ENCODE measurements at regions not wholly inside any gene's neighbourhood (a gene's known extent, or its start where the extent isn't known, plus 50 kb on each side); places are given as distances from the start of the nearest gene placed in this dataset.

DNA sequence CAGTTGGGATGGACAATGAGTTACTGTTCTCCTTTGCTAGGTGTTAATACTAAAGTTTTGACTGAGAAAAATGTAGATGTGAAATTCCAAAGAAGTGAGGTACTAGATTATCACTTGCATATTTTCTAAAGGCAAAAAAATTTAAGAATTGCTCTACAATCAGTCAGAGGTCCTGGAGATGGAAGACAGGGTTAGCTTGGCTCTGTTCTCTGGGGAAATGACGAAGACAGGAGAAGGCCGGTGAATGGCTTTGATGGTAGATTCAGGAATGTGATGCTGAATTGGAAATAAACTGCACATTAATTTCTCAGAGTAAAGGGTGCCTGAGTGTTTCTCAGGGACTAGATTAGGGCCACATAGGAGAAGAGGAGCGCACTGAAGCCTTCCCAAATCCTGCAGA lies 214.0 kb upstream of the LEF1 start:
- no peaks in the 10 kb centered on the region for H3K36me3 ChIP-seq (ENCODE audit: control insufficient read depth, insufficient read depth, low read length)
- no peak overlapping the region for H3K27ac ChIP-seq (ENCODE audit: low read depth, low read length)
- H3K4me3 ChIP-seq (ENCODE audit: low read depth, low read length): no peak overlapping the region
- no peaks in the 10 kb centered on the region for H3K4me1 ChIP-seq (ENCODE audit: control insufficient read depth, insufficient read depth, low read length)
- 100% methylated on average over 2 of the region's 3 CpGs for WGBS (ENCODE audit: insufficient coverage)
- no peak for DNase-seq (ENCODE audit: low read depth in 4 of 6, low spot score in 6 of 6)
- no peaks in the 10 kb centered on the region for H3K9me3 ChIP-seq (ENCODE audit: control insufficient read depth, insufficient read depth, low read length)
- no peaks in the 10 kb centered on the region for H3K27me3 ChIP-seq (ENCODE audit: control insufficient read depth, insufficient read depth, low read length)

DNA sequence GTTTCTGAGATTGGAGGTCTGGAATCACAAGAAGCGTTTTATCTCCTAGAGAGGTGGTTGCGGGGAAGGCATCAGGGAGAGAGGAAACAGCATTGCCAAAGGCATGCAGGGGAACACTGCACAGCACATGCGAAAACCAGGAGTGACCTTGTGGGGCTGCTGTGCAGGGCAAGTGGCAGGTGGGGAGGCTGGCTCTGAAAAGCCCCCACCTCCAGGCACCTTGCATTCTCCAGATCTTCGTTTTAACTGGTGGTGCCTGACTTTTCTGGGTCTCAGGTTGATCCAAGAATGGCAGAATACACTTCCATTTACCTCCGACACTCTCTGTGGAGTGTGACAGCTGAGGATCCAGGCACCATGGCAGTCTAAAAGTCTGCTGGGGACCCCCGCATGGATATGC lies 209.4 kb upstream of the LEF1 start:
- no peak overlapping the region for H3K27ac ChIP-seq (ENCODE audit: low read depth, low read length)
- no peaks in the 10 kb centered on the region for H3K4me1 ChIP-seq (ENCODE audit: control insufficient read depth, insufficient read depth, low read length)
- H3K27me3 ChIP-seq (ENCODE audit: control insufficient read depth, insufficient read depth, low read length): no peaks in the 10 kb centered on the region
- H3K4me3 ChIP-seq (ENCODE audit: low read depth, low read length): no peak overlapping the region
- DNase-seq (ENCODE audit: low read depth in 4 of 6, low spot score in 6 of 6): no peak
- H3K36me3 ChIP-seq (ENCODE audit: control insufficient read depth, insufficient read depth, low read length): no peaks in the 10 kb centered on the region
- no peaks in the 10 kb centered on the region for H3K9me3 ChIP-seq (ENCODE audit: control insufficient read depth, insufficient read depth, low read length)
- WGBS (ENCODE audit: insufficient coverage): 89% methylated on average over 6 of the region's 6 CpGs

DNA sequence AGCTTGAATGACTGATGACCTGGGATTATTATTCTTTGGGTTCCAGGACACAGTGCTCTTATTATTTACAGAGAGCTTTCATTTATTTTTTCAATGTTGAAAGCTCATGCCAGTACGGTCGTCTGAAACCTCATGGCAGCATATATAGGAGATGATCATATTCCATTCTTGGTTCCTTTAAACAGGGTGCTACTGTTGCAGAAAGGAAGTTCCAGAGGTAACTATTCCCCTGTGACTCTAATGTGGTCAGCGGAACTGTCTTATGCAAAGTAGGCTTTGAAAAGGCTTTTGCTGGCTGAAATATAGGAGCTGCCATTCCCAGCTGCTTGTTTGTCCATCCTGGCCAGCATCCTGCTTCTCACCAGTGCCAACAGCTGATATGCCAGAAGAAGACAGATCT lies 208.3 kb upstream of the LEF1 start:
- WGBS (ENCODE audit: insufficient coverage): 72% methylated on average over 3 of the region's 3 CpGs
- no peak overlapping the region for H3K27ac ChIP-seq (ENCODE audit: low read depth, low read length)
- no peak for DNase-seq (ENCODE audit: low read depth in 4 of 6, low spot score in 6 of 6)
- no peaks in the 10 kb centered on the region for H3K4me1 ChIP-seq (ENCODE audit: control insufficient read depth, insufficient read depth, low read length)
- H3K36me3 ChIP-seq (ENCODE audit: control insufficient read depth, insufficient read depth, low read length): no peaks in the 10 kb centered on the region
- no peaks in the 10 kb centered on the region for H3K9me3 ChIP-seq (ENCODE audit: control insufficient read depth, insufficient read depth, low read length)
- H3K4me3 ChIP-seq (ENCODE audit: low read depth, low read length): no peak overlapping the region
- no peaks in the 10 kb centered on the region for H3K27me3 ChIP-seq (ENCODE audit: control insufficient read depth, insufficient read depth, low read length)

DNA sequence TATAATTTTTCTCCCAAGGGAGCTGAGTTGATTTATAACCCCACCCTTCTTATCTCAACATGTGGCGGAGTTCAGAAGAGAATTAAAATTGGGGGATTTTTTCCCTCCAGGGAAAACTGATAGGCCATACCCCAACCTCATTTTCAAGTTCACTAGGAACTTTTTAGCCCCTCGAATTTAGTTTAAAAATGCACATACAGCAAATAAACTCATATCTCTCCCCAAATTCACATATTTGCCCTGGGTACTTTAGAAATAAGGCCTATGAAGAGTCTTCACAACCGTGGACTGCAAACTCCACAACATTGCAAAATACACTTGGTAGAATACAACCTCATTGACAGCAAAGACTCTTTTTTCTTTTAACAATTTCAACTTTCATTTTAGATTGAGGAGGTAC lies 206.7 kb upstream of the LEF1 start:
- Histone ChIP-seq H3K4me3 (ENCODE audit: low read depth, low read length) (no peak overlapping the region), H3K36me3 (ENCODE audit: control insufficient read depth, insufficient read depth, low read length) (no peaks in the 10 kb centered on the region), H3K27me3 (ENCODE audit: control insufficient read depth, insufficient read depth, low read length) (no peaks in the 10 kb centered on the region), H3K9me3 (ENCODE audit: control insufficient read depth, insufficient read depth, low read length) (no peaks in the 10 kb centered on the region), H3K27ac (ENCODE audit: low read depth, low read length) (no peak overlapping the region), H3K4me1 (ENCODE audit: control insufficient read depth, insufficient read depth, low read length) (peaks cover 10% of the 10 kb centered on the region)
- no peak for DNase-seq (ENCODE audit: low read depth in 4 of 6, low spot score in 6 of 6)
- 100% methylated on average over 1 of the region's 3 CpGs for WGBS (ENCODE audit: insufficient coverage)

DNA sequence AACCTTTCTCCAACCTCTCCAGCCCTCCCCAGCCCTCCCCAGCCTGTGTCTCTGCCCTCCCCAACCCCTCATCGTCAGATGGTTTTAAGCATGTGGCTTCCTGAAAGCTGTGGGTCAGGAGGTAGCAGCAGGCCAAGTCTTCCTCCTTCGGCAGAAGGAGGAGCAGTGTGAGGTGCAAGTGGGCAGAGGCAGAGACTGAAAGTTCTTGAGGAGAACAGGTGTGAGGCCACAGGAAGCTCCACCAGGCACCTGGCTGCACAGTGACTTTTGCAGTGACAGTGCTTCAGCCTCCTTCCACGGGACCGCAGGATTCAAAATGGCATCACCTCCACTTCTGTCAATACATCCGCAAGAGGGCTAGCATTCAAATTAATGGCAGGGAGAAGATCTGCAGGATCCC lies 203.9 kb upstream of the LEF1 start:
- Histone ChIP-seq H3K9me3 (ENCODE audit: control insufficient read depth, insufficient read depth, low read length) (no peaks in the 10 kb centered on the region), H3K27me3 (ENCODE audit: control insufficient read depth, insufficient read depth, low read length) (no peaks in the 10 kb centered on the region), H3K4me3 (ENCODE audit: low read depth, low read length) (no peak overlapping the region), H3K4me1 (ENCODE audit: control insufficient read depth, insufficient read depth, low read length) (peaks cover 14% of the 10 kb centered on the region), H3K36me3 (ENCODE audit: control insufficient read depth, insufficient read depth, low read length) (no peaks in the 10 kb centered on the region), H3K27ac (ENCODE audit: low read depth, low read length) (no peak overlapping the region)
- WGBS (ENCODE audit: insufficient coverage): 100% methylated on average over 1 of the region's 5 CpGs
- DNase-seq (ENCODE audit: low read depth in 4 of 6, low spot score in 6 of 6): no peak

DNA sequence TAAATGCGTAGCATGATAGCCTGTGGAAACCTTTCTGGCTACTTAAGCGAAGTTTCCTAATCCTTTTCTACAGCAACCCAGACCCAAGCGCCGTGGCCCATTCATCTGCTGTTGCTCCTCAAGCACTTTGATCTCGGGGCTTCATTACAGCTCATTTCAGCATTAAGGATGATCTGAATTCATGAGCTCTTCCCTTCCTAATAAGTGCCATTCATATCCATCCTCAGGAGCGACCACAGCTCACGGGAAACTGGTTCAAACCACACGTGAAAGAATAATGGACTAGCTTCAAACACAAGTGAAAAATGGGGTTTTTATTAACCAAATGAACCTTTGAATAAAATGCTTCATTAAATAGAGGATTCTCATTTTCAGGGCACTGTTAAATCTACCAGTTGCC lies 202.6 kb upstream of the LEF1 start:
- H3K27me3 ChIP-seq (ENCODE audit: control insufficient read depth, insufficient read depth, low read length): no peaks in the 10 kb centered on the region
- no peak overlapping the region for H3K27ac ChIP-seq (ENCODE audit: low read depth, low read length)
- peak in 2 of 6 donors; percentile 14 to 62 for DNase-seq (ENCODE audit: low read depth in 4 of 6, low spot score in 6 of 6)
- H3K4me1 ChIP-seq (ENCODE audit: control insufficient read depth, insufficient read depth, low read length): peaks cover 14% of the 10 kb centered on the region
- H3K4me3 ChIP-seq (ENCODE audit: low read depth, low read length): no peak overlapping the region
- WGBS (ENCODE audit: insufficient coverage): 50% methylated on average over 5 of the region's 8 CpGs
- H3K9me3 ChIP-seq (ENCODE audit: control insufficient read depth, insufficient read depth, low read length): no peaks in the 10 kb centered on the region
- H3K36me3 ChIP-seq (ENCODE audit: control insufficient read depth, insufficient read depth, low read length): no peaks in the 10 kb centered on the region

DNA sequence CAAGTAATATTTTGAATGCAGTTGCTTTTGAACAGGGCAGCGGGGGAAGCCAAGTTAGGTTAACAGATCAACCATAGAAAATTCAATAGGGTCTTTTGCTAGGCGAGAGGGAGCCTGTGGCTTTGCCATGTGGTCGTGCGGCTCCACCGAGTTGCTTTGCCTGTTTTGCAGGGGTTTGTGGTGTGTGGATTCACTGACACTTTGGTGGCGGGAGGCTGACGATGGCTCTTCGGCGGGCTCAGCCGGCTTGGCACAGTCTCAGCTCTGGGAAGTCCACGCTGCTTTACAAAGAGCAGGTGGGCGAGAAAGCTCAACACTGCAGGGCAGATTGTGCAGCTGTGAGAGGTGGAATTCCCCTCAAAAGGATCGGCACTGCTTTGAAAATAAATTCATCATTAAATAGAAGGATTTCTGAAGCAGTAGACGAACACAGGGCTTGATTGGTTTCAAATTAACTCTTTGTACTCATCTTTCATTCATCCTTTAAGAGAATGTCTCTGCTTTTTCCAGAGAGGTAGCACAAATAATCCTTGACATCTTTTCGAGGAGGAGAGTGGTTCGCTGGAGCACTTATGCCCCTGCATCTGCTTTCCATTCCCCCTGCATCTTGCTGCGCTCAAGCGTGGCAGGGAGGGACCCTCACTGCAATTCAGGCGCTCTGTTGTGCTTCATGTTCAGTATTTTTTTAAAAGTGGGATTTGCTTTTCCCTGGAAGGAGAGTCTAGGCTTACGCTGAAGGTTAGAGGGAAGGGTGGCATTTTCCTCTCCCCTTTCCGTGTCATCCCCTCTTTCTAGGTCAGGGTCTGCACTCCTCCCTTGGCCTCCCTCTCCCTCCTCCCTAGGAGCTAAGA lies 201.8 kb upstream of the LEF1 start:
- H3K9me3 ChIP-seq (ENCODE audit: control insufficient read depth, insufficient read depth, low read length): no peaks in the 10 kb centered on the region
- H3K27me3 ChIP-seq (ENCODE audit: control insufficient read depth, insufficient read depth, low read length): no peaks in the 10 kb centered on the region
- H3K27ac ChIP-seq (ENCODE audit: low read depth, low read length): no peak overlapping the region
- H3K4me3 ChIP-seq (ENCODE audit: low read depth, low read length): peak overlapping the region; percentile 21
- H3K4me1 ChIP-seq (ENCODE audit: control insufficient read depth, insufficient read depth, low read length): peaks cover 14% of the 10 kb centered on the region
- no peaks in the 10 kb centered on the region for H3K36me3 ChIP-seq (ENCODE audit: control insufficient read depth, insufficient read depth, low read length)
- peak in 2 of 6 donors; percentile 57 to 80 for DNase-seq (ENCODE audit: low read depth in 4 of 6, low spot score in 6 of 6)
- 8% methylated on average over 13 of the region's 21 CpGs for WGBS (ENCODE audit: insufficient coverage)

DNA sequence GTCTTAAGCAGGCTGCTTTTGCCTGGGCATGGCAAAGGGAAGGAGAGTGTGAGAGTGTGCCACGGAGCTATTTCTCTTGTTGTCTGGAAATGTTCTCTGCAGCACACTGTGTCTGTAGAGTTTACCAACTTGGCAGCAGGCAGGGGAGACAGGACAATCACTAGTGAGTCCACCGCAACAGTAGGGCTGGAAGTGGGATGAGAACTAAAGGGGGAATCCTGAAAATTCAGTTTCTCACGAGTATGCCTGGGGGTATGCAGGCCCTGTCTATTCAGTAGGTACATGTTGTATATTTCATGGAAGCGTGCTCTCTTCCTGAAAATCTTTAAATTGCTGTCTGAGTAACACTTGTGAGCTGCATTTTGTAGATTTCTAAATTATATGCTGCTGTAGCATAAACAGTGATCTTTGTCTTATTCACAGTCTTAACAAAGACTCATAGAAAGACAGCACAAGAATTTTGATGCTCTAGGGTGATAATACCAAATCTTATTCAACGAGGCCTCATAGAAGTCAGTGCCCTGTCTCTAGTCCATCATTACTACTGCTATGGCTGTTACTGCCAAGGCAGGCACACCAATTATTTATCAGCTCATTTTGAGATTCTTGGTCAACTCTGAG lies 200.4 kb upstream of the LEF1 start:
- H3K27ac ChIP-seq (ENCODE audit: low read depth, low read length): no peak overlapping the region
- no peaks in the 10 kb centered on the region for H3K9me3 ChIP-seq (ENCODE audit: control insufficient read depth, insufficient read depth, low read length)
- no peaks in the 10 kb centered on the region for H3K36me3 ChIP-seq (ENCODE audit: control insufficient read depth, insufficient read depth, low read length)
- no peak overlapping the region for H3K4me3 ChIP-seq (ENCODE audit: low read depth, low read length)
- peak in 2 of 6 donors; percentile 20 to 42 for DNase-seq (ENCODE audit: low read depth in 4 of 6, low spot score in 6 of 6)
- peaks cover 14% of the 10 kb centered on the region for H3K4me1 ChIP-seq (ENCODE audit: control insufficient read depth, insufficient read depth, low read length)
- H3K27me3 ChIP-seq (ENCODE audit: control insufficient read depth, insufficient read depth, low read length): no peaks in the 10 kb centered on the region
- 33% methylated on average over 2 of the region's 5 CpGs for WGBS (ENCODE audit: insufficient coverage)

DNA sequence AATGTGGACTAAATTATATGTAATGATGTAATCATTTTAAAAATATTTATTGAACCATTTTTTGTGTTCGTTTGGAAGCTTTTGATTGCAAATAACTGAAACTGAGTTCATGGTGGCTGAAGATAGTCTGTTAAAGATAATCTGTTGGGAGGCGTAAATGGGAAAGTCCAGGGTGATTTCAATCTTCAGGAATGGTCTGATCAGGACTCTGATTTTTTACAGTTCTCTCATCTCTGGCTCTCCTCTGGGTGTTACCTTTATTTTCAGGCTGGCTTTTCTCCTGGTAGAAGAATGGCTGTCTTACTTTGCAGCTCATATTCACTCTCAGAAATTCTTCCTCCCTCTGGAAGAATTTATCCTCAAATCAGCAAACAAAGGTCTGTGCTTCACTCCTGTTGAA lies 199.0 kb upstream of the LEF1 start:
- H3K4me1 ChIP-seq (ENCODE audit: control insufficient read depth, insufficient read depth, low read length): peaks cover 14% of the 10 kb centered on the region
- no peak overlapping the region for H3K4me3 ChIP-seq (ENCODE audit: low read depth, low read length)
- H3K9me3 ChIP-seq (ENCODE audit: control insufficient read depth, insufficient read depth, low read length): no peaks in the 10 kb centered on the region
- no peak for DNase-seq (ENCODE audit: low read depth in 4 of 6, low spot score in 6 of 6)
- H3K27ac ChIP-seq (ENCODE audit: low read depth, low read length): no peak overlapping the region
- WGBS (ENCODE audit: insufficient coverage): 100% methylated on average over 1 of the region's 2 CpGs
- no peaks in the 10 kb centered on the region for H3K36me3 ChIP-seq (ENCODE audit: control insufficient read depth, insufficient read depth, low read length)
- H3K27me3 ChIP-seq (ENCODE audit: control insufficient read depth, insufficient read depth, low read length): no peaks in the 10 kb centered on the region

DNA sequence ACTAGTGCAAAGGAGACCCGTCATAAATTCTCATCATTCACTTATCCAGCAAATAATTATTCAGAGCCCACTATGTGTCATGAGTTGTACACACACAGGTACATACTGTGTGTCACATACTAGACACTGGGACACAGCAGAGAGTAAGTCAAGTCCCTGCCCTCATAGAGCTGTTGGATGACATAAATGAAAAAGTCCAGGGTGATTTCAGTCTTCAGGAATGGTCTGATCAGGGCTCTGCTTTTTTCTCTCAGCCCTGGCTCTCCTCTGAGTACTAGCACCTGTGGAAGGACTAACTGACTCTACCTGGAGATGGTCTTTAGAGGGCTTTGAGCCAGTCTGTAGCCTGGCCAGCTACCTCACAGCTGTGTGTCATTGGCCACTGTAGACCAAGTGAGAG lies 198.0 kb upstream of the LEF1 start:
- peaks cover 14% of the 10 kb centered on the region for H3K4me1 ChIP-seq (ENCODE audit: control insufficient read depth, insufficient read depth, low read length)
- WGBS (ENCODE audit: insufficient coverage): no CpG with 5 or more reads among the region's 1 CpG
- no peaks in the 10 kb centered on the region for H3K36me3 ChIP-seq (ENCODE audit: control insufficient read depth, insufficient read depth, low read length)
- H3K27me3 ChIP-seq (ENCODE audit: control insufficient read depth, insufficient read depth, low read length): no peaks in the 10 kb centered on the region
- no peak for DNase-seq (ENCODE audit: low read depth in 4 of 6, low spot score in 6 of 6)
- H3K27ac ChIP-seq (ENCODE audit: low read depth, low read length): no peak overlapping the region
- no peaks in the 10 kb centered on the region for H3K9me3 ChIP-seq (ENCODE audit: control insufficient read depth, insufficient read depth, low read length)
- no peak overlapping the region for H3K4me3 ChIP-seq (ENCODE audit: low read depth, low read length)
